Upper lobe of left lung (tissue), 4 donors: ENCODE measurements at regions not wholly inside any gene's neighbourhood (a gene's known extent, or its start where the extent isn't known, plus 50 kb on each side); places are given as distances from the start of the nearest gene placed in this dataset.

Experiments used
- CTCF ChIP-seq, 6 experiments: fragments of 450-650 bp in 4 of 6; fragments of 200-600 bp in 2 of 6; sonication (generic) in 2 of 6; IDR thresholded peaks; one replicate each; pipeline ENCODE4 v1.5.1; 2016 to 2019; ENCODE audit warnings: antibody characterized with exemption in 6 of 6
- POLR2A ChIP-seq, 4 donors: fragments of 450-650 bp; IDR thresholded peaks; one replicate each; pipeline ENCODE4 v1.5.1; 2016 to 2017; ENCODE audit warnings: antibody characterized with exemption in 4 of 4, mild to moderate bottlenecking in 2 of 4

- TF ChIP-seq CTCF (IDR thresholded peaks at IDR 0.05) (no peak), POLR2A (IDR thresholded peaks at IDR 0.05) (no peak)
Measured at GRCh38 chr4:41478518-41478917, 59.4 kb upstream of the LIMCH1 start.
